ENCODE measurements at regions not wholly inside any gene's neighbourhood (a gene's known extent, or its start where the extent isn't known, plus 50 kb on each side); places are given as distances from the start of the nearest gene placed in this dataset.
A peak's percentile ranks its signal among the peaks of the same experiment; 100 is the strongest.
"Not testable (repeated sequence)": the region's sequence is repeated elsewhere in the genome, so short reads cannot be mapped to it uniquely, and the experiment has no call there.

DNA sequence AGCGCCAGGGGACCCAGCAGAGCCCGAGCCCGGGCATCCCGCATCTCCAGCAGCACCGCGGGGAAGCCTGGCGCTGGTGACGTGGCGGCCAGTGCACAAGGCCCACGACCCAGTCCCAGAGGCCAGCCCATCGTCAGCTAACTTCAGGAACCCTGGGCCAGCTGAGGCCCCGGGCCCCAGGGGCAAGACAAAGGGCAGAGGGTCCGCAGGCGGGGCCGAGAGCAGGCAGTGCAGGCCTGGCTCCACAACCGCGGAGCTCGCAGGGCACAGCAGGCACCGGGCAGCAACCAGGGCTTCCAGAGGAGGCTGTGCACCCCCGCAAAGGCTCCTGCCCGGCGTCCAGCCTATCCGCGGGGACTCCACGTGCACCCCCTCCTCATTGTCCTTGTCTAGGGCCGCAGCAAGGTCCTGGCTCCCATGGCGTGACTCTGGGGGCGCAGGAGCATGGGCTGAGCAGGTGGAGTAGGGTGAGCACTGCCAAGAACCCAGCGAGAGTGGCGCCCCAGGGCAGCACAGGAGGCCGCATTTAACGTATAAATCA, 352.5 kb downstream of the KCNJ18 start:
- H3K9me3 ChIP-seq (ENCODE audit: control insufficient read depth, low read depth, low read length); H3K27ac ChIP-seq (ENCODE audit: low read length); H3K9ac ChIP-seq (ENCODE audit: low read length); H3K36me3 ChIP-seq (ENCODE audit: control insufficient read depth, low read depth, low read length); H3K4me3 ChIP-seq (ENCODE audit: low read length); H3K27me3 ChIP-seq (ENCODE audit: control insufficient read depth, insufficient read depth, low read length); H3K4me1 ChIP-seq (ENCODE audit: control insufficient read depth, low read depth, low read length): not testable (repeated sequence)

DNA sequence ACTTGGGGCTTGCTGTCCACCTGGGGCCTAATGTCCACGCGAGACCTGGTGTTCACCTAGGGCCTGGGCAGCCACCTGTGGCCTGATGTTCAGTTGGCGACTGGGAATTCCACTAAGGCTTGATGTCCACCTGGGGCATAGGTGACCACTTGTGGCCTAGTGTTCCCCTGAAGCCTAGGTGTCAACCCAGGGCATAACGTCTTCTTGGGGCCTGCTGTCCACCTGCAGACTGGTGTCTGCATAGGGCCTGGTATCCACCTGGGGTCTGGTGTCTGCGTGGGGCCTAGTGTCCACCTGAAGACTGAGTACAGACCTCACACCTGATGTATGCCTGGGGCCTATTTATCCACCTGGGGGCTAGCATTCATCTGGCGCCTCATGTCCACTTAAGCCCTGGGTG, 355.2 kb downstream of the KCNJ18 start:
- H3K9me3 ChIP-seq (ENCODE audit: control insufficient read depth, low read depth, low read length); H3K36me3 ChIP-seq (ENCODE audit: control insufficient read depth, low read depth, low read length); H3K27me3 ChIP-seq (ENCODE audit: control insufficient read depth, insufficient read depth, low read length); H3K4me3 ChIP-seq (ENCODE audit: low read length); H3K4me1 ChIP-seq (ENCODE audit: control insufficient read depth, low read depth, low read length); H3K27ac ChIP-seq (ENCODE audit: low read length); H3K9ac ChIP-seq (ENCODE audit: low read length): not testable (repeated sequence)

DNA sequence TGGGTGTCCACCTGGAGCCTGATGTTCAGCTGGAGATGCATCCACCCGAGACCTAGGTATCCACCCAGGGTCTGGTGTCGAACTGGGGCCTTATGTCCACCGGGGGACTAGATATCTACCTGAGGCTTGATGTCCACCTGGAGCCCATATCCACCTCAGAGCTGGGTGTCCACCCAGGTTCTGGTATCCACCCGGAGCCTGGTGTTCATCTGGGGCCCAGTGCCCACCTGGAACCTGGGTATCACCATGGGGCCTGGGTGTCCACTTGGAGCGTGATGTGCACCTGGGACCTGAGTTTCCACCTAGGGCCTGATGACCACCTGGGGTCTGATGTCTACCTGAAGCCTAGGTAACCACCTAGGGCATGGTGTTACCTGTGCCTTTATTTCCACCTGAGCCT, 355.9 kb downstream of the KCNJ18 start:
- H3K36me3 ChIP-seq (ENCODE audit: control insufficient read depth, low read depth, low read length); H3K27me3 ChIP-seq (ENCODE audit: control insufficient read depth, insufficient read depth, low read length); H3K4me1 ChIP-seq (ENCODE audit: control insufficient read depth, low read depth, low read length); H3K9ac ChIP-seq (ENCODE audit: low read length); H3K4me3 ChIP-seq (ENCODE audit: low read length); H3K27ac ChIP-seq (ENCODE audit: low read length); H3K9me3 ChIP-seq (ENCODE audit: control insufficient read depth, low read depth, low read length): not testable (repeated sequence)

DNA sequence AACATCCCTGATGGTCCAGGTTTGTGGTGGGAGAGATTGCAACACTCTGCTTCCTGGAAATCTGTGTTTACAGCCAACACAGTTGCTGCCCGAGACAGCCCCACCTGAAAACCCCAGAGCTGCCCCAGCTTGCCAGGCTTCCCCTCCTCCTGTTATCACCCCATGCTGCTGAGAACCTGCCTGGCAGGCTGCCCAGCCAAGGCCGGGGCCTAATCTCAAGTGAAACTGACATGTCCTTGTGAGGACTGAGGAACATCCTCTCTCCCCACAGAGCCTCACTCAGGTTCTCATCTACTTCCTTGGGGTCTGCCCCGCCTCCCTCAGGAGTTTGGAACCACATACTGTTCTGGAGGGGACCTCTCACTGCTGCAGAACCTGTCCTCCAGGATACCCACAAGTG, 358.4 kb downstream of the KCNJ18 start:
- H3K27me3 ChIP-seq (ENCODE audit: control insufficient read depth, insufficient read depth, low read length); H3K9me3 ChIP-seq (ENCODE audit: control insufficient read depth, low read depth, low read length); H3K27ac ChIP-seq (ENCODE audit: low read length); H3K36me3 ChIP-seq (ENCODE audit: control insufficient read depth, low read depth, low read length); H3K9ac ChIP-seq (ENCODE audit: low read length); H3K4me1 ChIP-seq (ENCODE audit: control insufficient read depth, low read depth, low read length); H3K4me3 ChIP-seq (ENCODE audit: low read length): not testable (repeated sequence)

DNA sequence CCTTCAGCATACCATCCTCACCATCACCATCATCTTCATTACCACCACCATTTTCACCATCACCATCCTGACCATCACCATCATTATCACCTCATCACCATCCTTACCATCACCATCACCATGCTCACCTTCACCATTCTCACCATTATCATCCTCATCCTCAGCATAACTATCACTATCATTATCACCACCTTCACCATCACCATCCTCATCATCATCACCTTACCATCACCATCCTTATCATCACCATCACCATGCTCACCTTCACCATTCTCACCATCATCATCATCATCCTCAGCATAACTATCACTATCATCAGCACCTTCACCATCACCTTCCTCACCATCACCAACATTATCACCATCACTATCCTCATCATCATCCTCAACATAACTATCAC, 360.4 kb downstream of the KCNJ18 start:
- not testable (repeated sequence) for H3K36me3 ChIP-seq (ENCODE audit: control insufficient read depth, low read depth, low read length); H3K9me3 ChIP-seq (ENCODE audit: control insufficient read depth, low read depth, low read length); H3K4me1 ChIP-seq (ENCODE audit: control insufficient read depth, low read depth, low read length); H3K9ac ChIP-seq (ENCODE audit: low read length); H3K4me3 ChIP-seq (ENCODE audit: low read length); H3K27me3 ChIP-seq (ENCODE audit: control insufficient read depth, insufficient read depth, low read length); H3K27ac ChIP-seq (ENCODE audit: low read length)

DNA sequence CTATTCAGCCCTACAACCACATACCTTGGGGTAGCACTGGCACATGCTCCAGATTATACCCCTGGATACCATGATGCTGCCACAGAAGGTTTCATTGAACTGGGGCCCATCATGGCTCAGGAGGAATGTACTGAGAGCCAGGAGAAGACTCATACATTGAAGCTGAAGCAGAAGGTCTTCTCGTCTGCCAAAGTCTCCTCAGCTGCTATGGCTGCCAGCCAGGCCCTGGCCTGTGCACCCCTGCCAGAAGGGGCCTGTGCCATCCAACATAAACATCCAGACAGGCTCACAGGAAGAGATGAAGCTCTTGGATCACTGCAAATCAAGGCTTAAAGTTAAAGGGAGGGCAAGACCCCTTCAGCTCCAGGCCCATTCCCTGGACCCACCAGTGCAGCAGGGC, 364.2 kb downstream of the KCNJ18 start:
- H3K9me3 ChIP-seq (ENCODE audit: control insufficient read depth, low read depth, low read length); H3K27me3 ChIP-seq (ENCODE audit: control insufficient read depth, insufficient read depth, low read length); H3K4me3 ChIP-seq (ENCODE audit: low read length); H3K9ac ChIP-seq (ENCODE audit: low read length); H3K36me3 ChIP-seq (ENCODE audit: control insufficient read depth, low read depth, low read length); H3K4me1 ChIP-seq (ENCODE audit: control insufficient read depth, low read depth, low read length); H3K27ac ChIP-seq (ENCODE audit: low read length): not testable (repeated sequence)

DNA sequence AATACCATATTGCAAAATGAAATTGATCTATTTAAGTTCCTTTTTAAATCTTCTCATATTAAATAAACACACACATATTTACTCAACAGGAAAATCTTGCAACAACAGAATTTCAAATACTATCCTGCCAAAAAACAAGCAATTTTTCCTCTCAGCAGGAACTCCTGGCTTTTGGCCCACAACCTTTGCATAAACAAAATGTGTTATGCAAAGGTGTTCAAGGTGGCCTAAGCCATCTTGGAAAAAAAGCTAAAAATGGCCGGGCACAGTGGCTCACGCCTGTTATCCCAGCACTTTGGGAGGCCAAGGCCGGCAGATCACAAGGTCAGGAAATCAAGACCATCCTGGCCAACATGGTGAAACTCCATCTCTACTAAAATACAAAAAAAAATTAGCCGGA, 383.6 kb downstream of the KCNJ18 start:
- H3K9me3 ChIP-seq (ENCODE audit: control insufficient read depth, low read depth, low read length); H3K4me3 ChIP-seq (ENCODE audit: low read length); H3K4me1 ChIP-seq (ENCODE audit: control insufficient read depth, low read depth, low read length); H3K27ac ChIP-seq (ENCODE audit: low read length); H3K9ac ChIP-seq (ENCODE audit: low read length); H3K27me3 ChIP-seq (ENCODE audit: control insufficient read depth, insufficient read depth, low read length); H3K36me3 ChIP-seq (ENCODE audit: control insufficient read depth, low read depth, low read length): not testable (repeated sequence)

DNA sequence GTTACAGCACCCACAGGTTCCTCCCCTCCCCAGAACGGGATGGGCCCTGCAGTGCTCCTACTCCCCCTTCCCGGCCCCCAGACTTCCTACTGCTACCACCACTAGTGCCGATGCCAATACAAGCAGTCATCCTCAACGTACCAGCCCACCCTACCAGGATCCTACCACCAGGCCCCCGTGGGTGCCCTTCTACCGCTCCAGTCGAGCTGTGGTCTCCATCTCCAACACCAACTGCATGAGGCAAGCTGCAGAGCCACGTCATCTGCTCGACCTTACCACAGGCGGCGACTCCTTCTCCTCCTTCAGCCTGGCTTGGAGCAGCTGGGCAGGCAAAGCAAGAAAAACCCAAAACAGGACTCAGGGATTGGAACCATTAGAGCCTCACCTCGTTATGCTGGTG, 396.3 kb downstream of the KCNJ18 start:
- not testable (repeated sequence) for H3K9me3 ChIP-seq (ENCODE audit: control insufficient read depth, low read depth, low read length); H3K27me3 ChIP-seq (ENCODE audit: control insufficient read depth, insufficient read depth, low read length); H3K9ac ChIP-seq (ENCODE audit: low read length); H3K4me1 ChIP-seq (ENCODE audit: control insufficient read depth, low read depth, low read length); H3K36me3 ChIP-seq (ENCODE audit: control insufficient read depth, low read depth, low read length); H3K27ac ChIP-seq (ENCODE audit: low read length); H3K4me3 ChIP-seq (ENCODE audit: low read length)

DNA sequence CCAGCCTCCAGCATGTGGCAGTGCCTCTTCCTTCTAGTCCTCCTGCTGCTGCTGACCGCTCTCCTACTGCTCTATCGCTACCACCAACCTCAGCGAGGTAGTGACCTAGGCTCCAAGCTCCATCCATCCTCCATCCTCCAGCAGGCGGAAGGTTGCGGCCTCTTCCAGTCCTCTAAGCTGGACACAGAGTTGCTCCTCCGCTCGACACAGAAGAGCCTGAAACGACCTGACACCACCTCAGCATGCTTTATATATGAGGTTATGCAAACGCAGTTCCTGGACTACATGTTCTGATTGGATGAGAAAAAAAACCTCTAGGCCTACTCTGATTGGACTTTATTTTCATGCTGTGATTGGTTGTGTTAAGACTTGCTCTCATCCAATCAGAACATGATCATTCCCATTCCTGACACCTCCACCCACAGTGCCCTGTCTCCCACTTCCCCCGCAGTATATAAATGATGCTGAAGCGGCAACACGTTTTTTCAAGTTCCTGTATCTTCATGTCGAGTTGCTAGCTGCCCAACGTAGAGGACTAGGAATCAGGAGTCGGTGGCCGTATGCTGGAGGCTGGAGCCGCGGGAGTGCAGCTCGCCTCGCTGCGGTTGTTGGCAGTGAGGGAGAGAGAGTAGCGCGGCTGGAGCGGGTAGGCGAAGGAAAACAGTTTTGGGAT, 398.1 kb downstream of the KCNJ18 start:
- no peak overlapping the region for H3K4me3 ChIP-seq (ENCODE audit: low read length)
- H3K27me3 ChIP-seq (ENCODE audit: control insufficient read depth, insufficient read depth, low read length) = no peaks in the 10 kb centered on the region
- H3K9me3 ChIP-seq (ENCODE audit: control insufficient read depth, low read depth, low read length) = peaks cover 3% of the 10 kb centered on the region
- H3K36me3 ChIP-seq (ENCODE audit: control insufficient read depth, low read depth, low read length) = no peaks in the 10 kb centered on the region
- H3K4me1 ChIP-seq (ENCODE audit: control insufficient read depth, low read depth, low read length) = no peaks in the 10 kb centered on the region
- no peak overlapping the region for H3K27ac ChIP-seq (ENCODE audit: low read length)
- no peak overlapping the region for H3K9ac ChIP-seq (ENCODE audit: low read length)

DNA sequence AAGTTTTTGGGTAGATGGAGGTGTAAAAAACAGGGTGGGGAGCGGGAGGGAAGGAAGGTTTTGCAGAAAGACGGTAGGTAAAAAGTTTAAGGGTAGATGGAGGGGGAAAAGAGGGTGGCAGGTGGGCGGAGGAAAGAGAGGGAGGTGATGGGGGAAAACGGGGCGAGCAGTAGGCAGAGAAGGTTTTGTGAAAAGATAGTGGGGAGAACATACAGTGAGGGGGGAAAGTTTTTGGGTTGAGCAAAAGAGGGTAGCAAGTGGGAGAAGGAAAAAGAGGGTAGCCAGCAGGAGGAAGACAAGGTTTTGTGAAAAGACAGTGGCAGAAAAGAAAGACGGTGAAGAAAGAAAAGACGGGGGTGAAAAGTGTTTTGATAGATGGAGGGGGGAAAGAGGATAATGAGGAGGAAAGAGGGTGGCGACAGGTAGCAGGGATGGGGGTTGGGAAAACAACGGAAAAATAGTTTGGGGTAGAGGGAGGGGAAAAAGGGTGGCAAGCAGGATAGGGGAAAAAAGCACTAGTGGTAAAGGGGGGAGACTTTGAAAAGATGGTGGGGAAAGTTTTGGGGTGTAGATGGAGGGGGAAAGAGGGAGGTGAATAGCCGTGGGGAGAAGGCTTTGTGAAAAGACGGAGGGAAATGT, 398.8 kb downstream of the KCNJ18 start:
- H3K9ac ChIP-seq (ENCODE audit: low read length); H3K27me3 ChIP-seq (ENCODE audit: control insufficient read depth, insufficient read depth, low read length); H3K36me3 ChIP-seq (ENCODE audit: control insufficient read depth, low read depth, low read length); H3K4me1 ChIP-seq (ENCODE audit: control insufficient read depth, low read depth, low read length); H3K27ac ChIP-seq (ENCODE audit: low read length); H3K9me3 ChIP-seq (ENCODE audit: control insufficient read depth, low read depth, low read length): not testable (repeated sequence)
- peak overlapping the region; percentile 17 for H3K4me3 ChIP-seq (ENCODE audit: low read length)

DNA sequence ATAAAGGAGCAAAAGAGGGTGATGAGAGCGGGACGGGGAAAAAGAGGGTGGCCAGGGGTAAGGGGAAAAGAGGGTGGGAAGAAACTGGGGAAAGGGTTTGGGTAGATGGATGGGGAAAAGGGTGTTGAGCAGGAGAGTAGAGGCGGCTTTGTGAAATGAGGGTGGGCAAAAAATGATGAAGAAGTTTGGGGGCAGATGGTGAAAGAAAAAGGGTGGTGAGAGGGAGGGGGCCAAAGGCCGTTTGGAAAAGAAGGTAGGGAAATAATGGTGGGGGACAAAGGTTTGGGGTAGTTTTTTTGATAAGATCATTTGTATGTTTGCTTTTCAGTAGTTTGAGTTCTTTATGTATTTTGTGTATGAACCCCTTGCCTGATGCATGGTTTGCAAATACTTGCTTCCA, 399.5 kb downstream of the KCNJ18 start:
- not testable (repeated sequence) for H3K9me3 ChIP-seq (ENCODE audit: control insufficient read depth, low read depth, low read length); H3K27me3 ChIP-seq (ENCODE audit: control insufficient read depth, insufficient read depth, low read length); H3K36me3 ChIP-seq (ENCODE audit: control insufficient read depth, low read depth, low read length); H3K4me1 ChIP-seq (ENCODE audit: control insufficient read depth, low read depth, low read length); H3K9ac ChIP-seq (ENCODE audit: low read length); H3K4me3 ChIP-seq (ENCODE audit: low read length); H3K27ac ChIP-seq (ENCODE audit: low read length)

DNA sequence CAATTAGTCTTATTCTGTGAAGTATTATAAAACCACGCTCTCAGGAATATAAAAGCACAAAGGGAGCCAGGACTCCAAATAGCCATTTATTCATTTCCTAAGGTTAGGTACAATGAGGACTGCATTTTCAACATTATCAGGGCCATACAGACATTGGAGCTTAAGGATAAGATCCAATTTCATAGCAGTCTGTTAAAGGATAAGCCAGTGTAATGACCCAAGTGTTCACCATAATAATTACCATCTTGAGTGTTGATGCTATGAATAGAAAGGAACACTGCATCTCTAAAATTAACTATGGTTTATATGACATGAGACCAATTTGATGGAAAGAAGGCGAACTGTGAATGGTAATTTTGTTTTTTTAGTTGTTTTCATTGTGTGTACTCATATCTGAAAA, 403.1 kb downstream of the KCNJ18 start:
- not testable (repeated sequence) for H3K9me3 ChIP-seq (ENCODE audit: control insufficient read depth, low read depth, low read length)

More for the DNA sequence above, 403.1 kb downstream of the KCNJ18 start:
- H3K36me3 ChIP-seq (ENCODE audit: control insufficient read depth, low read depth, low read length); H3K27me3 ChIP-seq (ENCODE audit: control insufficient read depth, insufficient read depth, low read length); H3K9ac ChIP-seq (ENCODE audit: low read length); H3K4me3 ChIP-seq (ENCODE audit: low read length); H3K27ac ChIP-seq (ENCODE audit: low read length); H3K4me1 ChIP-seq (ENCODE audit: control insufficient read depth, low read depth, low read length): not testable (repeated sequence)
